Right atrium auricular region (tissue), 2 donors: ENCODE measurements at regions not wholly inside any gene's neighbourhood (a gene's known extent, or its start where the extent isn't known, plus 50 kb on each side); places are given as distances from the start of the nearest gene placed in this dataset.
"Not testable (repeated sequence)": the region's sequence is repeated elsewhere in the genome, so short reads cannot be mapped to it uniquely, and the experiment has no call there.

ENCODE experiments used
- DNase-seq: peaks from one replicate; pipeline ENCODE4 v3.0.0-alpha.2; 2019; ENCODE audit warnings: low spot score
- H3K27ac ChIP-seq, 2 donors: fragments of 200-600 bp; sonication (generic); 1 replicate in 1 of 2; 2 replicates in 1 of 2; pipeline ENCODE4 v1.5.1; 2016 to 2019
- H3K27me3 ChIP-seq, 2 donors: fragments of 200-600 bp; sonication (generic); one replicate each; pipeline versions ENCODE4 v1.5.1 to v1.6.0; 2017 to 2019
- H3K36me3 ChIP-seq: fragments of 200-600 bp; sonication (generic); one replicate; pipeline ENCODE4 v1.5.1; 2016
- H3K4me1 ChIP-seq, 2 donors: fragments of 200-600 bp; sonication (generic); one replicate each; pipeline versions ENCODE4 v1.5.1 to v1.6.0; 2017 to 2019
- H3K4me3 ChIP-seq, 2 donors: fragments of 200-600 bp; sonication (generic); 1 replicate in 1 of 2; 2 replicates in 1 of 2; pipeline ENCODE4 v1.5.1; 2017 to 2019; ENCODE audit warnings: mild to moderate bottlenecking in 1 of 2, moderate library complexity in 1 of 2
- H3K9me3 ChIP-seq, 2 donors: fragments of 200-600 bp; sonication (generic); one replicate each; pipeline ENCODE4 v1.5.1; 2019
- CTCF ChIP-seq, 2 donors: fragments of 200-600 bp; sonication (generic); IDR thresholded peaks; one replicate each; pipeline ENCODE4 v1.5.1; 2019; ENCODE audit warnings: antibody characterized with exemption in 2 of 2

GRCh38 chr4:187744911-187745310 is 250.7 kb upstream of the ZFP42 start:
- no peak for DNase-seq
- no peaks in the 10 kb centered on the region for H3K27me3 ChIP-seq
- TF ChIP-seq CTCF (IDR thresholded peaks at IDR 0.05) = no peak
- H3K36me3 ChIP-seq = no peaks in the 10 kb centered on the region
- no peak overlapping the region for H3K4me3 ChIP-seq
- no peak overlapping the region for H3K27ac ChIP-seq
- H3K9me3 ChIP-seq = peaks cover 0 to 8% of the 10 kb centered on the region in 2 donors
- no peaks in the 10 kb centered on the region for H3K4me1 ChIP-seq

GRCh38 chr4:187750652-187751051 is 244.9 kb upstream of the ZFP42 start:
- not testable (repeated sequence) for H3K27me3 ChIP-seq, DNase-seq, H3K36me3 ChIP-seq, H3K27ac ChIP-seq, H3K4me3 ChIP-seq, H3K4me1 ChIP-seq, H3K9me3 ChIP-seq

GRCh38 chr4:187767158-187767557 is 228.4 kb upstream of the ZFP42 start:
- Histone ChIP-seq H3K4me3 (no peak overlapping the region), H3K4me1 (no peaks in the 10 kb centered on the region), H3K36me3 (no peaks in the 10 kb centered on the region), H3K9me3 (no peaks in the 10 kb centered on the region), H3K27me3 (no peaks in the 10 kb centered on the region), H3K27ac (no peak overlapping the region)
- no peak for DNase-seq
- no peak for TF ChIP-seq CTCF (IDR thresholded peaks at IDR 0.05)

- Histone ChIP-seq H3K4me1 (no peaks in the 10 kb centered on the region), H3K36me3 (no peaks in the 10 kb centered on the region), H3K9me3 (no peaks in the 10 kb centered on the region), H3K27ac (no peak overlapping the region), H3K4me3 (no peak overlapping the region), H3K27me3 (no peaks in the 10 kb centered on the region)
- DNase-seq = no peak
- no peak for TF ChIP-seq CTCF (IDR thresholded peaks at IDR 0.05)
Observed at GRCh38 chr4:187767687-187768086, 227.9 kb upstream of the ZFP42 start.

GRCh38 chr4:187770345-187770744 is 225.2 kb upstream of the ZFP42 start:
- no peaks in the 10 kb centered on the region for H3K36me3 ChIP-seq
- no peak overlapping the region for H3K4me3 ChIP-seq
- DNase-seq = no peak
- H3K27me3 ChIP-seq = no peaks in the 10 kb centered on the region
- H3K27ac ChIP-seq = no peak overlapping the region
- no peaks in the 10 kb centered on the region for H3K4me1 ChIP-seq
- no peaks in the 10 kb centered on the region for H3K9me3 ChIP-seq
- TF ChIP-seq CTCF (IDR thresholded peaks at IDR 0.05) = no peak

GRCh38 chr4:187777954-187778353 is 217.6 kb upstream of the ZFP42 start:
- H3K27ac ChIP-seq = no peak overlapping the region
- H3K4me3 ChIP-seq = no peak overlapping the region
- H3K4me1 ChIP-seq = no peaks in the 10 kb centered on the region
- no peaks in the 10 kb centered on the region for H3K27me3 ChIP-seq
- no peak for DNase-seq
- no peak for TF ChIP-seq CTCF (IDR thresholded peaks at IDR 0.05)
- H3K9me3 ChIP-seq = peaks cover 0 to 9% of the 10 kb centered on the region in 2 donors
- no peaks in the 10 kb centered on the region for H3K36me3 ChIP-seq
